A172 (cell line): ENCODE measurements at regions not wholly inside any gene's neighbourhood (a gene's known extent, or its start where the extent isn't known, plus 50 kb on each side); places are given as distances from the start of the nearest gene placed in this dataset.

Experiments used
- DNase-seq: peaks from one replicate; pipeline ENCODE4 v3.0.0-alpha.2; 2015; ENCODE audit warnings: low spot score

GRCh38 chr3:153657046-153657445 lies 464.1 kb upstream of the ARHGEF26 start:
- DNase-seq: no peak

GRCh38 chr3:153657461-153657860 lies 463.7 kb upstream of the ARHGEF26 start:
- no peak for DNase-seq

- DNase-seq: no peak
These were observed 463.1 kb upstream of the ARHGEF26 start for GRCh38 chr3:153658136-153658535.

GRCh38 chr3:153666991-153667740 lies 454.0 kb upstream of the ARHGEF26 start:
- no peak for DNase-seq

- DNase-seq: no peak
These were observed 451.7 kb upstream of the ARHGEF26 start for GRCh38 chr3:153669527-153669926.

GRCh38 chr3:153670577-153670976 lies 450.6 kb upstream of the ARHGEF26 start:
- no peak for DNase-seq

- DNase-seq: no peak
These were observed 447.3 kb upstream of the ARHGEF26 start for GRCh38 chr3:153673853-153674252.

- no peak for DNase-seq
These were observed 441.5 kb upstream of the ARHGEF26 start for GRCh38 chr3:153679714-153680113.

- DNase-seq: no peak
These were observed 440.7 kb upstream of the ARHGEF26 start for GRCh38 chr3:153680526-153680925.

GRCh38 chr3:153681057-153681456 lies 440.1 kb upstream of the ARHGEF26 start:
- no peak for DNase-seq

- no peak for DNase-seq
These were observed 432.7 kb upstream of the ARHGEF26 start for GRCh38 chr3:153688301-153689120.

- no peak for DNase-seq
These were observed 428.0 kb upstream of the ARHGEF26 start for GRCh38 chr3:153693207-153693606.

GRCh38 chr3:153702106-153702505 lies 419.1 kb upstream of the ARHGEF26 start:
- no peak for DNase-seq

- no peak for DNase-seq
These were observed 417.1 kb upstream of the ARHGEF26 start for GRCh38 chr3:153704115-153704514.

GRCh38 chr3:153706706-153707105 lies 414.5 kb upstream of the ARHGEF26 start:
- no peak for DNase-seq

GRCh38 chr3:153714016-153714415 lies 407.2 kb upstream of the ARHGEF26 start:
- no peak for DNase-seq

GRCh38 chr3:153714588-153715290 lies 406.5 kb upstream of the ARHGEF26 start:
- no peak for DNase-seq

- no peak for DNase-seq
These were observed 399.0 kb upstream of the ARHGEF26 start for GRCh38 chr3:153722157-153722556.

GRCh38 chr3:153731071-153731470 lies 390.1 kb upstream of the ARHGEF26 start:
- DNase-seq: no peak

GRCh38 chr3:153734777-153735551 lies 386.2 kb upstream of the ARHGEF26 start:
- no peak for DNase-seq

GRCh38 chr3:153740109-153740508 lies 381.1 kb upstream of the ARHGEF26 start:
- no peak for DNase-seq

- DNase-seq: no peak
These were observed 376.3 kb upstream of the ARHGEF26 start for GRCh38 chr3:153744889-153745288.
